ENCODE measurements at regions not wholly inside any gene's neighbourhood (a gene's known extent, or its start where the extent isn't known, plus 50 kb on each side); places are given as distances from the start of the nearest gene placed in this dataset.
"Not testable (repeated sequence)": the region's sequence is repeated elsewhere in the genome, so short reads cannot be mapped to it uniquely, and the experiment has no call there.

DNA sequence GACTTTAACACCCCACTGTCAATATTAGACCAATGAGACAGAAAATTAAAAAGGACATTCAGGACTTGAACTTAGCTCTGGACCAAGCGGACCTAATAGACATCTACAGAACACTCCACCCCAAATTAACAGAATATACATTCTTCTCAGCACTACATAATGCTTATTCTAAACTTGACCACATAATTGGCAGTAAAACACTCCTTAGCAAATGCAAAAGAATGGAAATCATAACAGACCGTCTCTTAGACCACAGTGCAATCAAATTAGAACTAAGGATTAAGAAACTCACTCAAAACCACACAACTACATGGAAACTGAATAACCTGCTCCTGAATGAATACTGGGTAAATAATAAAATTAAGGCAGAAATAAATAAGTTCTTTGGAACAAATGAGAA, 138.2 kb upstream of the PDE4B start:
- TF ChIP-seq, protein P1, sequence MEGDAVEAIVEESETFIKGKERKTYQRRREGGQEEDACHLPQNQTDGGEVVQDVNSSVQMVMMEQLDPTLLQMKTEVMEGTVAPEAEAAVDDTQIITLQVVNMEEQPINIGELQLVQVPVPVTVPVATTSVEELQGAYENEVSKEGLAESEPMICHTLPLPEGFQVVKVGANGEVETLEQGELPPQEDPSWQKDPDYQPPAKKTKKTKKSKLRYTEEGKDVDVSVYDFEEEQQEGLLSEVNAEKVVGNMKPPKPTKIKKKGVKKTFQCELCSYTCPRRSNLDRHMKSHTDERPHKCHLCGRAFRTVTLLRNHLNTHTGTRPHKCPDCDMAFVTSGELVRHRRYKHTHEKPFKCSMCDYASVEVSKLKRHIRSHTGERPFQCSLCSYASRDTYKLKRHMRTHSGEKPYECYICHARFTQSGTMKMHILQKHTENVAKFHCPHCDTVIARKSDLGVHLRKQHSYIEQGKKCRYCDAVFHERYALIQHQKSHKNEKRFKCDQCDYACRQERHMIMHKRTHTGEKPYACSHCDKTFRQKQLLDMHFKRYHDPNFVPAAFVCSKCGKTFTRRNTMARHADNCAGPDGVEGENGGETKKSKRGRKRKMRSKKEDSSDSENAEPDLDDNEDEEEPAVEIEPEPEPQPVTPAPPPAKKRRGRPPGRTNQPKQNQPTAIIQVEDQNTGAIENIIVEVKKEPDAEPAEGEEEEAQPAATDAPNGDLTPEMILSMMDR (IDR thresholded peaks at IDR 0.05), result not testable (repeated sequence)
- not testable (repeated sequence) for TF ChIP-seq POLR2AphosphoS5, POLR2A (IDR thresholded peaks at IDR 0.05)

All from prostate gland (tissue), 2 donors.